Peyer's patch (tissue), 4 donors: ENCODE measurements at regions not wholly inside any gene's neighbourhood (a gene's known extent, or its start where the extent isn't known, plus 50 kb on each side); places are given as distances from the start of the nearest gene placed in this dataset.

Experiments
- DNase-seq, 3 donors: peaks; one replicate each; pipeline ENCODE4 v3.0.0-alpha.2; 2017 to 2019
- H3K27ac ChIP-seq, 4 donors: fragments of 200-600 bp; sonication (generic); one replicate each; pipeline ENCODE4 v1.5.1; 2016 to 2019
- H3K27me3 ChIP-seq, 2 donors: fragments of 200-600 bp; sonication (generic); one replicate each; pipeline ENCODE4 v1.5.1; 2019
- H3K36me3 ChIP-seq, 3 donors: fragments of 200-600 bp; sonication (generic); one replicate each; pipeline ENCODE4 v1.5.1; 2016 to 2019
- H3K4me1 ChIP-seq, 4 donors: fragments of 200-600 bp; sonication (generic); one replicate each; pipeline ENCODE4 v1.5.1; 2016 to 2019
- H3K4me3 ChIP-seq, 4 donors: fragments of 200-600 bp; sonication (generic); 1 replicate in 3 of 4; 2 replicates in 1 of 4; pipeline ENCODE4 v1.5.1; 2016 to 2019; ENCODE audit warnings: mild to moderate bottlenecking in 1 of 4
- H3K9me3 ChIP-seq, 4 donors: fragments of 200-600 bp; sonication (generic); one replicate each; pipeline ENCODE4 v1.5.1; 2016 to 2019; ENCODE audit warnings: mild to moderate bottlenecking in 1 of 4
- POLR2A ChIP-seq, 2 donors: fragments of 450-650 bp; IDR thresholded peaks; one replicate each; pipeline ENCODE4 v1.5.1; 2017; ENCODE audit warnings: antibody characterized with exemption in 2 of 2, mild to moderate bottlenecking in 2 of 2, moderate library complexity in 2 of 2
- TF ChIP-seq, protein P1 (sequence below), 6 experiments: fragments of 450-650 bp in 4 of 6; fragments of 200-600 bp in 2 of 6; sonication (generic) in 1 of 6; IDR thresholded peaks; one replicate each; pipeline ENCODE4 v1.5.1; 2017 to 2019; ENCODE audit warnings: antibody characterized with exemption in 6 of 6, mild to moderate bottlenecking in 3 of 6, moderate library complexity in 1 of 6

DNA sequence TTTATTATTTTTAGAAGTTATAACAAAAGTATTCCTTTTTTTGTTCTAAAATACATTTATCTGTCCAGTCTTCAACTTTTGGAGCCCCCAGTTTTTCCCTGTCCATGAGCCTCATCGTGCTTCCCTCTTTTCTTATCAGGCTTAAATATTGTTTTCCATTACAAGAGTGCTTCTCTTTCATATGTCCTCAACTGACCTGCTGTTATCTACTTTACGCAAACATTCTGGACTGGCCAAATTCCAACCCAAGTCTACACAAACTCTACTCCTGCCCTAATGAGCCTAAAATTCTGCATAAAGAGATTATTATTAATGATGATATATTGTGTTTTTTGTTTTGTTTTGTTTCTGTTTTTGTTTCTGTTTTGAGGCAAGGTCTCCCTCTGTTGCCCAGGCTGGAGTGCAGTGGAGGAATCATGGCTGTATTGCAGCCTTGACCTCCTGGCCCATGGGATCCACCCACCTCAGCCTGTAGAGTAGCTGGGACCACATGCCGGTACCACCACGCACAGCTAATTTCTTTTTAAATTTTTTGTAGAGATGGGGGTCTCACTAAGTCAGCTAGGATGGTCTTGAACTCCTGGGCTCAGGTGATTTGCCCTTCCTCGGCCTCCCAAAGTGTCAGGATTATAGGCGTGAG is 318.8 kb upstream of the NEGR1 start:
- Histone ChIP-seq H3K4me3 (no peak overlapping the region), H3K9me3 (no peaks in the 10 kb centered on the region), H3K27me3 (no peaks in the 10 kb centered on the region), H3K4me1 (no peaks in the 10 kb centered on the region), H3K36me3 (no peaks in the 10 kb centered on the region), H3K27ac (no peak overlapping the region)
- DNase-seq, result no peak
- TF ChIP-seq, protein P1, sequence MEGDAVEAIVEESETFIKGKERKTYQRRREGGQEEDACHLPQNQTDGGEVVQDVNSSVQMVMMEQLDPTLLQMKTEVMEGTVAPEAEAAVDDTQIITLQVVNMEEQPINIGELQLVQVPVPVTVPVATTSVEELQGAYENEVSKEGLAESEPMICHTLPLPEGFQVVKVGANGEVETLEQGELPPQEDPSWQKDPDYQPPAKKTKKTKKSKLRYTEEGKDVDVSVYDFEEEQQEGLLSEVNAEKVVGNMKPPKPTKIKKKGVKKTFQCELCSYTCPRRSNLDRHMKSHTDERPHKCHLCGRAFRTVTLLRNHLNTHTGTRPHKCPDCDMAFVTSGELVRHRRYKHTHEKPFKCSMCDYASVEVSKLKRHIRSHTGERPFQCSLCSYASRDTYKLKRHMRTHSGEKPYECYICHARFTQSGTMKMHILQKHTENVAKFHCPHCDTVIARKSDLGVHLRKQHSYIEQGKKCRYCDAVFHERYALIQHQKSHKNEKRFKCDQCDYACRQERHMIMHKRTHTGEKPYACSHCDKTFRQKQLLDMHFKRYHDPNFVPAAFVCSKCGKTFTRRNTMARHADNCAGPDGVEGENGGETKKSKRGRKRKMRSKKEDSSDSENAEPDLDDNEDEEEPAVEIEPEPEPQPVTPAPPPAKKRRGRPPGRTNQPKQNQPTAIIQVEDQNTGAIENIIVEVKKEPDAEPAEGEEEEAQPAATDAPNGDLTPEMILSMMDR (IDR thresholded peaks at IDR 0.05), result no peak
- no peak for TF ChIP-seq POLR2A (IDR thresholded peaks at IDR 0.05)

DNA sequence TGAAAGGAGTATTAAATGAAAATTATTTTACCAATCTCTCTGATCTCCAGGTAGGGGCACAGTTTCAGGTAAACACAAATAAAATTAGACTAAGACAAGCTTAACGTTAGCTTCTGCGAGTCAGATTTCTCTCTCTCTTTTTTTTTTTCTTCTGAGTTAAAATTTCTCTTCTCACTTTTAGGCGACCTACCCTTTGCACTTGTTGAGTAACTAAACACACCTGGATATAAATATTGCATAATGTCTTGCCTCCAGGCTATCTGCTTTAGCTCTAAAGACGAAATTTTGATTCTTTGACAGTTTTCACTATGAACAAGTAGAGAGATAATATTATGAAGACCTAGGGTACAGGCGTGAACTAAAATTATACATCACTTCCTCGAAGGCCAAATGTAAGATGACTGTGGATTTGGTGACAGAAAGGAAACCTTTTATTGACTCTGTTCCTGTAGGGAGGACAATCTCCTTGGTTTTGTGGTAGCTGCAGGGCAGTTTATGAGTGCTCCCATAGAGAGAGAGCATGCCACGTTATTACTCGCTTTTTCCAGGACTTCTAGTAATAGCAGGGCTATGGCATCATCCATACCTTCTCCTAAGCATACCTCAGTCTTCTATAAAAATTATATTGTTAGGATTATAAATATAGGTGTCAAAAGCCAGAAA is 303.8 kb upstream of the NEGR1 start:
- DNase-seq, result no peak
- no peak overlapping the region for H3K4me3 ChIP-seq
- no peak overlapping the region for H3K27ac ChIP-seq
- H3K36me3 ChIP-seq, result no peaks in the 10 kb centered on the region
- H3K9me3 ChIP-seq, result no peaks in the 10 kb centered on the region
- H3K4me1 ChIP-seq, result no peaks in the 10 kb centered on the region
- TF ChIP-seq, protein P1 (IDR thresholded peaks at IDR 0.05), result no peak
- TF ChIP-seq POLR2A (IDR thresholded peaks at IDR 0.05), result no peak
- no peaks in the 10 kb centered on the region for H3K27me3 ChIP-seq

GRCh38 chr1:72579629-72580028 is 297.3 kb upstream of the NEGR1 start:
- DNase-seq, result no peak
- H3K27me3 ChIP-seq, result no peaks in the 10 kb centered on the region
- TF ChIP-seq, protein P1 (IDR thresholded peaks at IDR 0.05), result no peak
- no peak for TF ChIP-seq POLR2A (IDR thresholded peaks at IDR 0.05)
- no peaks in the 10 kb centered on the region for H3K4me1 ChIP-seq
- no peaks in the 10 kb centered on the region for H3K9me3 ChIP-seq
- H3K4me3 ChIP-seq, result no peak overlapping the region
- H3K27ac ChIP-seq, result no peak overlapping the region
- H3K36me3 ChIP-seq, result no peaks in the 10 kb centered on the region

GRCh38 chr1:72570815-72571214 is 288.5 kb upstream of the NEGR1 start:
- TF ChIP-seq, protein P1 (IDR thresholded peaks at IDR 0.05), result no peak
- TF ChIP-seq POLR2A (IDR thresholded peaks at IDR 0.05), result no peak
- DNase-seq, result no peak
- no peaks in the 10 kb centered on the region for H3K9me3 ChIP-seq
- no peak overlapping the region for H3K4me3 ChIP-seq
- H3K36me3 ChIP-seq, result no peaks in the 10 kb centered on the region
- no peak overlapping the region for H3K27ac ChIP-seq
- H3K4me1 ChIP-seq, result no peaks in the 10 kb centered on the region
- H3K27me3 ChIP-seq, result no peaks in the 10 kb centered on the region

DNA sequence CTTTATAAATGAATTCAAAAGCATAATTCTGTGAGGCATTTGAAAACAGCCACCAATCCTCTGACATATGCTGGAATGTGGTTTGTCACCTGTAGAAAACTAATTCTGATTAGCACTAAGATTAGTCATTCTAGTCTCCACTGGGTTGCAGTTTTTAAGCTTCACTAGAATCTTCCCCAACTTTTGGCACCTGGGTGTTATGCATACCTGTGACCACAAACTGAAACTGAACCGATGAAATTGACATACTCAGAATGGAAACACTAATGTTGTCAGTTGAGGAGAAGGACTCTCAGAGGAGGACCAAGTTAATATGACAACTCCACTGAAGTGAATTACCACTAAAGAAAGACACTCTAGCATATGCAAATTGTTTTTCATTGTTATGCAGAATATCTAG is 285.8 kb upstream of the NEGR1 start:
- no peaks in the 10 kb centered on the region for H3K36me3 ChIP-seq
- no peak for DNase-seq
- H3K27me3 ChIP-seq, result no peaks in the 10 kb centered on the region
- no peaks in the 10 kb centered on the region for H3K4me1 ChIP-seq
- TF ChIP-seq, protein P1 (IDR thresholded peaks at IDR 0.05), result no peak
- TF ChIP-seq POLR2A (IDR thresholded peaks at IDR 0.05), result no peak
- H3K9me3 ChIP-seq, result no peaks in the 10 kb centered on the region
- H3K4me3 ChIP-seq, result no peak overlapping the region
- no peak overlapping the region for H3K27ac ChIP-seq
